K562 (cell line): ENCODE measurements at regions not wholly inside any gene's neighbourhood (a gene's known extent, or its start where the extent isn't known, plus 50 kb on each side); places are given as distances from the start of the nearest gene placed in this dataset.

Experiments used
- BRCA1 ChIP-seq, 2 experiments: fragments of 450-650 bp in 1 of 2; sonication (generic) in 1 of 2; formaldehyde crosslinking in 1 of 2; IDR thresholded peaks; 2 replicates each; pipeline versions ENCODE4 v1.5.0 to v1.6.1; 2017 to 2020; ENCODE audit warnings: mild to moderate bottlenecking in 1 of 2, missing genetic modification reagents in 1 of 2
- CHD2 ChIP-seq: IDR thresholded peaks from 2 replicates; pipeline ENCODE4 v1.6.1; 2011; ENCODE audit warnings: low read depth, low read length
- EP400 ChIP-seq: fragments of 450-650 bp; IDR thresholded peaks from 2 replicates; pipeline ENCODE4 v1.6.1; 2017; ENCODE audit warnings: antibody characterized with exemption, mild to moderate bottlenecking, moderate library complexity
- EZH2 ChIP-seq: IDR thresholded peaks from 2 replicates; pipeline ENCODE4 v1.6.1; 2012; ENCODE audit warnings: low read depth, mild to moderate bottlenecking, inconsistent platforms, low read length, borderline replicate concordance
- HDAC6 ChIP-seq: IDR thresholded peaks from 2 replicates; pipeline ENCODE4 v1.6.1; 2012; ENCODE audit warnings: low read depth, mild to moderate bottlenecking, control low read depth, inconsistent platforms, low read length, moderate library complexity

DNA sequence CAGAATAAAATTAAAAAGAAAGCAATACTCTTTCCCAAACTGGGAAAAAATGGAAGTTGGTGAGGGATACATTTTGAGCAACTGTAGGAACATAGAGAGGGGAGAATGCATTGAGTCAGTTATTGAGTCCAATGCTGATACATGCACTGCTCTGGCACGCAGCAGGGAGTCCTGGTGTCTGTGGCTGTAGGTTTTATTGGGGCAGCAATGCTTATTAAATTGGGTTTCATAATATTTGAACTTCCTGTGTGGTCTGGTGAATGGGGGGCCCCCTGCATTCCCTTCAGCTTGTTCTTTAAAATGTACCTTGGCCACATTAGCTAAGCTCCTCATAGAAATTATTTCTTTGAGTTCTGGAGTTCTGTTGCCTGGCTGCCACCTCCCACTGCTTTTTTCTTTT lies 125.2 kb upstream of the ELAC2 start:
- TF ChIP-seq CHD2 (no peak), EP400 (no peak), EZH2 (no peak), HDAC6 (no peak), BRCA1 (IDR thresholded peaks at IDR 0.05) (no peak), BRCA1 (CRISPR knock-in tag; IDR thresholded peaks at IDR 0.05) (no peak)
